ENCODE measurements at regions not wholly inside any gene's neighbourhood (a gene's known extent, or its start where the extent isn't known, plus 50 kb on each side); places are given as distances from the start of the nearest gene placed in this dataset.
"Not testable (repeated sequence)": the region's sequence is repeated elsewhere in the genome, so short reads cannot be mapped to it uniquely, and the experiment has no call there.

DNA sequence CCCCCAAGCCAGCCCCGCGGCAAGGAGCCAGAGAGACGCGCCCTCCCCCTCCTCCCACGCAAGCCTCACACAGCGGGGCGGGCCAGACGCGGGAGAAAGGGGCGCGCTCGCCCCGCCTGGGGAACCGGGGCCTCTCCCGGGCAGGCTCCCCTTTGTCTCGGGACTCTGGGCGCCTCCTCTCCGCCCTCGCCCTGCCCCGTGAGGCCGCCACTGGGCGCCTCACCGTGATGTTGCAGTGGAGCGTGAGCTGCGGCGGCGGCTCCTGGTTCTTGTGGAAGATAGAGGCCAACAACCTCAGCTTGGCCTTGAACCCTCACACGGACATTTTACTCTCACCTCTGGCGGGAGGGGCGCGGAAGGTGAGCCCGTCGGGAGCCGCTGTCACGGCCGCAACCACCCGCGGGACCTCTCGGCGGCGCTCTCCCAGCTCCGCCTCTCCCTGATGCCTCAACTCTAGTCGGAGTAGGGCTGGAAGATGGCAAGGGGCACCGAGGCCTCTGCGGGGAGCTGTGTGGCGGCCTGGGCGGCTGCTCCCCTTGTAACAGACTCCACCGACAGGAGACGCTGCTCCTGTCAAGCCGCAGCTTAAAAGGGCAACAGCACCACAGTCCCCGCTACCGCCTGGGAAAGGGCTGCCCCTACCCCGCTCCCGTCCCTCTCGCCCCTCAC lies 179.2 kb upstream of the ZSCAN2 start:
- TF ChIP-seq, protein P1, sequence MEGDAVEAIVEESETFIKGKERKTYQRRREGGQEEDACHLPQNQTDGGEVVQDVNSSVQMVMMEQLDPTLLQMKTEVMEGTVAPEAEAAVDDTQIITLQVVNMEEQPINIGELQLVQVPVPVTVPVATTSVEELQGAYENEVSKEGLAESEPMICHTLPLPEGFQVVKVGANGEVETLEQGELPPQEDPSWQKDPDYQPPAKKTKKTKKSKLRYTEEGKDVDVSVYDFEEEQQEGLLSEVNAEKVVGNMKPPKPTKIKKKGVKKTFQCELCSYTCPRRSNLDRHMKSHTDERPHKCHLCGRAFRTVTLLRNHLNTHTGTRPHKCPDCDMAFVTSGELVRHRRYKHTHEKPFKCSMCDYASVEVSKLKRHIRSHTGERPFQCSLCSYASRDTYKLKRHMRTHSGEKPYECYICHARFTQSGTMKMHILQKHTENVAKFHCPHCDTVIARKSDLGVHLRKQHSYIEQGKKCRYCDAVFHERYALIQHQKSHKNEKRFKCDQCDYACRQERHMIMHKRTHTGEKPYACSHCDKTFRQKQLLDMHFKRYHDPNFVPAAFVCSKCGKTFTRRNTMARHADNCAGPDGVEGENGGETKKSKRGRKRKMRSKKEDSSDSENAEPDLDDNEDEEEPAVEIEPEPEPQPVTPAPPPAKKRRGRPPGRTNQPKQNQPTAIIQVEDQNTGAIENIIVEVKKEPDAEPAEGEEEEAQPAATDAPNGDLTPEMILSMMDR (IDR thresholded peaks at IDR 0.05), result peak; percentile 12; the same call in 1 of the 2 replicates
- TF ChIP-seq ZFX (IDR thresholded peaks at IDR 0.05; ENCODE audit: borderline replicate concordance), result not testable (repeated sequence)

All from 22Rv1 (cell line).